ENCODE measurements at regions not wholly inside any gene's neighbourhood (a gene's known extent, or its start where the extent isn't known, plus 50 kb on each side); places are given as distances from the start of the nearest gene placed in this dataset.

DNA sequence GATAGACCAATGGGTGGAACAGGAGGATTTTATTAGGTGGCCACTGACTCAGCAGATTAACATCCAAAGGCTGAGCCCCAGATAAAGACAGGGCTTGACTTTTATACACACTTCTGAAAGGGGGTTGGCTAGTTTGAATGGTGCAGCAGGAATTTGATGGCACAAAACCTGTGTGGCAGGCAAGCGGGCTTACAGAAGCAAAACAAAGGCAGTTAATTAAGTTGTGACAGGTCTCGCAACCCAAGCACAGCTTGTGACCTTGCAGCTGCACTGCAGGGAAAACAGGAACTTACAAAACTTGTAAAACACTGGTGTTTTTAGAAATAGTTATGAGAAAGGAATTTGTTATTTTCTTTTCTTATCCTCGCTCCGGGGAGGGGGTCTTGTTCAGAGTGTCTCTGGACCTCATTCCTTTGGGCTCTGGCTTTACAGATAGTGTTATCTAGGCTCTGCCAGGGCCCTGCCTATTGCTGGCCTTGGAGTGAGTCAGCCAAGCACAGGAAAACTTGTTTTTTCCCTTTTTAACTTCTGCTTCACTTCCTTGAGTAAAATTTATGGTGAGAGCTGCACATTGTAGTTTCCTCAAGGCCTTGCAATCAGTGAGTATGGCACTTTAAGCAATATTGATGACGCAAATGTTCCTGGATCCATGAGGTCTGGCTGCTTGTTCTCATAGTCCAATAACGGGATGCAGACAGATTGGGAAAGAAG lies 457.1 kb downstream of the TGIF2LY start:
- peak; percentile 75 for DNase-seq

Measured in hematopoietic multipotent progenitor cell treated with erythropoietin and hydrocortisone succinate and interleukin-3 and kit ligand, for 6 days (in vitro differentiated cells).